HG03442 (cell line): ENCODE measurements at regions not wholly inside any gene's neighbourhood (a gene's known extent, or its start where the extent isn't known, plus 50 kb on each side); places are given as distances from the start of the nearest gene placed in this dataset.

Source experiments
- ATAC-seq: cut with Tn5 transposase; IDR thresholded peaks from one replicate; pipeline ENCODE4 v1.9.1; 2021; ENCODE audit warnings: mild to moderate bottlenecking, moderate library complexity; ENCODE audit not compliant: unreplicated experiment

- ATAC-seq = peak; percentile 8
Observed at GRCh38 chr5:62690421-62690820, 111.8 kb downstream of the LRRC70 start.

- peak; percentile 42 for ATAC-seq
Observed at GRCh38 chr5:62689599-62690368, 111.2 kb downstream of the LRRC70 start.

DNA sequence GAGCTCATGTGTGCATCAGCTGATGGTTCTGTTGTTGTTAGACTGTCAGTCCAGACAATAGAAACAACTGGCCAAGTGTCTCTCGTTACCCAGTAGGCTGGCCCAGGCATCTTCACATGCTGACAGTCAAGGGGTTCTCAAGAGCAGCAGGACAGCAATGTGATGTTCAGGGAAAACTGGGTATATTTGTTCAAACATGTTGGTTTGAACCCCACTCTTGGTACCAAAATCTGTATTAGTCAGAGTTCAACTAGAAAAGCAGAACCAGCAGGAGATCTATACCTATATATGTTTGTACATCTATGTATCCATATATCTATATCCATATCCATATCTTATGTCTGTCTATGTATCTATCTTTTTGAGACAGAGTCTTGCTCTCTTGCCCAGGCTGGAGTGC lies 108.1 kb downstream of the LRRC70 start:
- no peak for ATAC-seq

DNA sequence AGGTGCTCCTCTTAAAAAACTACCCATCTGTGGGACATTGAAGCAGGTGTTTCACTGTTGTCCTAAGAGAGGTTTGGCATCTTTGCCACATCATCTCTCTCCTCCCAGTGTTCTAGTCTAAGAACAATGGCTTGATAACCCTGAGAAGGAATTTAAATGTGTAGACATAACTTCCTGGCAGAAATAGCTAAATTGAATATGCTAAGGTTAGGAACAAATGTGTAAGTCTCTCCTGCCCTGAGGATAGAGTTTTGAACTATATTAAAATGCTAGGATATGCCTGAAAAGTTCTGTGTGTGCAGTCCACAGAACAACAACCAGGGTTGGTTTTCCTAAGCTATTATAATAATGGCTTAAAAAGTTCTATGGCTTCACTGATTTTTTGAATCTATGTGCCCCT lies 106.6 kb downstream of the LRRC70 start:
- no peak for ATAC-seq

- ATAC-seq = no peak
Observed at GRCh38 chr5:62684310-62684709, 105.7 kb downstream of the LRRC70 start.

- no peak for ATAC-seq
Observed at GRCh38 chr5:62682059-62682458, 103.4 kb downstream of the LRRC70 start.

DNA sequence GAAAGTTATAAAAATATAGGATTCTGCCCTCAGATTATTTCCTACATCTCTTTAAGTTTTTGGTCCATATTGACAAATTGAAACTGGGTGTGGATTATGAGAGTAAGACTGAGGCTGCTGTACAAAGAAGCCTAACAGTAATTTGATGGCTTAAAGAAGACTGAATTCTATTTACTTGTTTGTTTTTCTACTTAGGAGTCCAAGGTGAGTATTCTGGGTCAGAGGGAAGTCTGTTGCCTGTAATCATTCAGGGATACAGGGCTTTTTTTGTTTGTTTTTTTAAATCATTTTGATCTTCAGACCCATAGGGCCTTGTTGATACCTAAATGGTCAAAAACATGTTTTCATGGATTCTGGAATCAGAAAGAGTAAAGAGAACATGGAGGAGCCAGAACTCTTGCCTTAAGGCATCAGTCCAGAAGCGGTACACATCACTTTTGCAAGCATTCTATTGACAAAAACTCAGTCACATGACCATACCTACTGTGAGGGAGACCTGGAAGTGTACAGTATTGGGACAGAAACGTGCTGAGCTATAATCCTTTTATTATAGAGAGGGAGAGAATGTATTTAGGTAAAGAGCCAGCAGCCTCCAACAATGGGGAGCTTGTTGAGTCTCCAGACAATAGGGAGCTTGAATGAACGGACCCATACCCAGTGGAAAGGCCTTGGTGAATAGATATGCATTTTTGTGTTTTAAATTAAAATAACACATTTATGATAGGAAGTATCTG lies 102.7 kb downstream of the LRRC70 start:
- no peak for ATAC-seq

- no peak for ATAC-seq
Observed at GRCh38 chr5:62680121-62680520, 101.5 kb downstream of the LRRC70 start.
